Gastrocnemius medialis (tissue), 4 donors: ENCODE measurements at regions not wholly inside any gene's neighbourhood (a gene's known extent, or its start where the extent isn't known, plus 50 kb on each side); places are given as distances from the start of the nearest gene placed in this dataset.

ENCODE experiments used
- POLR2A ChIP-seq, 2 donors: fragments of 450-650 bp; IDR thresholded peaks; one replicate each; pipeline ENCODE4 v1.6.1; 2017; ENCODE audit warnings: antibody characterized with exemption in 2 of 2, mild to moderate bottlenecking in 2 of 2, moderate library complexity in 2 of 2
- TF ChIP-seq, protein P1 (sequence below), 5 experiments: fragments of 450-650 bp in 3 of 5; fragments of 200-600 bp in 2 of 5; sonication (generic) in 2 of 5; IDR thresholded peaks in 4 of 5; conservative IDR thresholded peaks in 1 of 5; 1 replicate in 4 of 5; 2 replicates in 1 of 5; pipeline ENCODE4 v1.5.1; 2016 to 2019; ENCODE audit warnings: antibody characterized with exemption in 5 of 5, mild to moderate bottlenecking in 3 of 5, moderate library complexity in 3 of 5

DNA sequence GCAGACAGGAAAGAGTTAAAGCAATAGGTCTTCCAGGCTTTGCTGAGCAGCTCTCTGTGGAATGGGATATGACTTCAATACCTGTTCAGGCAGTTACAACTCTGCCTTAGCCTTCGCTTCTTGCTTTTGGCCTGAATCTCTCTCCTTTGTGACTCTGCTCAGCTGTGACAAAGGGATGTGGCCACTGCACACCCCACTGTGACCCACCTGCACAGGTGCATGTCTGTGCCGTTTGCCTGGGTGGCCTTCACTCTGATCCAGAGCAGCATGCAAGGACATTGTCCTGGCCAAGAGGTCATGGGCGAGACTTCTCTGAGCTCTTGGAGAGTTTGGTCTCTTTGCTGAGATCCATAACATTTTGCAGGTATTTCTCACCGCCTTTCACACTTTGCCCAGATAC is 891.3 kb downstream of the BRD1 start:
- TF ChIP-seq, protein P1, sequence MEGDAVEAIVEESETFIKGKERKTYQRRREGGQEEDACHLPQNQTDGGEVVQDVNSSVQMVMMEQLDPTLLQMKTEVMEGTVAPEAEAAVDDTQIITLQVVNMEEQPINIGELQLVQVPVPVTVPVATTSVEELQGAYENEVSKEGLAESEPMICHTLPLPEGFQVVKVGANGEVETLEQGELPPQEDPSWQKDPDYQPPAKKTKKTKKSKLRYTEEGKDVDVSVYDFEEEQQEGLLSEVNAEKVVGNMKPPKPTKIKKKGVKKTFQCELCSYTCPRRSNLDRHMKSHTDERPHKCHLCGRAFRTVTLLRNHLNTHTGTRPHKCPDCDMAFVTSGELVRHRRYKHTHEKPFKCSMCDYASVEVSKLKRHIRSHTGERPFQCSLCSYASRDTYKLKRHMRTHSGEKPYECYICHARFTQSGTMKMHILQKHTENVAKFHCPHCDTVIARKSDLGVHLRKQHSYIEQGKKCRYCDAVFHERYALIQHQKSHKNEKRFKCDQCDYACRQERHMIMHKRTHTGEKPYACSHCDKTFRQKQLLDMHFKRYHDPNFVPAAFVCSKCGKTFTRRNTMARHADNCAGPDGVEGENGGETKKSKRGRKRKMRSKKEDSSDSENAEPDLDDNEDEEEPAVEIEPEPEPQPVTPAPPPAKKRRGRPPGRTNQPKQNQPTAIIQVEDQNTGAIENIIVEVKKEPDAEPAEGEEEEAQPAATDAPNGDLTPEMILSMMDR (IDR thresholded peaks at IDR 0.05 in 4 of 5, conservative IDR thresholded peaks at IDR 0.05 in 1 of 5), result no peak
- no peak for TF ChIP-seq POLR2A (IDR thresholded peaks at IDR 0.05)
